ENCODE measurements at regions not wholly inside any gene's neighbourhood (a gene's known extent, or its start where the extent isn't known, plus 50 kb on each side); places are given as distances from the start of the nearest gene placed in this dataset.

GRCh38 chr21:17085707-17086106 lies 427.1 kb upstream of the CXADR start:
- DNase-seq (ENCODE audit: extremely low spot score, unreplicated experiment): no peak
- H3K36me3 Mint-ChIP-seq: peaks cover 3% of the 10 kb centered on the region
- no peak overlapping the region for H3K27ac Mint-ChIP-seq
- H3K4me3 Mint-ChIP-seq: no peak overlapping the region
- peaks cover 31% of the 10 kb centered on the region for H3K4me1 Mint-ChIP-seq (ENCODE audit: unreplicated experiment)
- no peaks in the 10 kb centered on the region for H3K9me3 Mint-ChIP-seq
- TF ChIP-seq CTCF (conservative IDR thresholded peaks at IDR 0.05): no peak
- H3K27me3 Mint-ChIP-seq: no peaks in the 10 kb centered on the region

- Mint-ChIP-seq H3K9me3 (no peaks in the 10 kb centered on the region), H3K27ac (peak overlapping the region; percentile 42), H3K36me3 (peaks cover 3% of the 10 kb centered on the region), H3K4me3 (no peak overlapping the region), H3K4me1 (ENCODE audit: unreplicated experiment) (peaks cover 14% of the 10 kb centered on the region), H3K27me3 (no peaks in the 10 kb centered on the region)
- no peak for TF ChIP-seq CTCF (conservative IDR thresholded peaks at IDR 0.05)
- DNase-seq (ENCODE audit: extremely low spot score, unreplicated experiment): no peak
These were observed 424.3 kb upstream of the CXADR start for GRCh38 chr21:17088500-17088899.

- Mint-ChIP-seq H3K9me3 (no peaks in the 10 kb centered on the region), H3K27ac (peak overlapping the region; percentile 42)
- no peak for DNase-seq (ENCODE audit: extremely low spot score, unreplicated experiment)
These were observed 423.8 kb upstream of the CXADR start for GRCh38 chr21:17089091-17089491.

GRCh38 chr21:17101696-17102095 lies 411.1 kb upstream of the CXADR start:
- H3K27me3 Mint-ChIP-seq: no peaks in the 10 kb centered on the region
- H3K36me3 Mint-ChIP-seq: no peaks in the 10 kb centered on the region
- no peaks in the 10 kb centered on the region for H3K4me1 Mint-ChIP-seq (ENCODE audit: unreplicated experiment)
- no peak overlapping the region for H3K4me3 Mint-ChIP-seq
- DNase-seq (ENCODE audit: extremely low spot score, unreplicated experiment): no peak
- no peak overlapping the region for H3K27ac Mint-ChIP-seq
- TF ChIP-seq CTCF (conservative IDR thresholded peaks at IDR 0.05): no peak
- H3K9me3 Mint-ChIP-seq: peaks cover 17% of the 10 kb centered on the region

More at GRCh38 chr21:17089091-17089491, 423.8 kb upstream of the CXADR start:
- TF ChIP-seq CTCF (conservative IDR thresholded peaks at IDR 0.05): no peak
- H3K27me3 Mint-ChIP-seq: no peaks in the 10 kb centered on the region
- H3K4me3 Mint-ChIP-seq: peak overlapping the region; percentile 41
- peaks cover 10% of the 10 kb centered on the region for H3K4me1 Mint-ChIP-seq (ENCODE audit: unreplicated experiment)
- H3K36me3 Mint-ChIP-seq: no peaks in the 10 kb centered on the region

- Mint-ChIP-seq H3K9me3 (peaks cover 17% of the 10 kb centered on the region), H3K27me3 (no peaks in the 10 kb centered on the region), H3K4me3 (peak overlapping the region; percentile 14), H3K36me3 (no peaks in the 10 kb centered on the region), H3K4me1 (ENCODE audit: unreplicated experiment) (no peaks in the 10 kb centered on the region), H3K27ac (no peak overlapping the region)
- no peak for DNase-seq (ENCODE audit: extremely low spot score, unreplicated experiment)
- TF ChIP-seq CTCF (conservative IDR thresholded peaks at IDR 0.05): no peak
These were observed 406.9 kb upstream of the CXADR start for GRCh38 chr21:17105932-17106331.

- Mint-ChIP-seq H3K27me3 (no peaks in the 10 kb centered on the region), H3K27ac (no peak overlapping the region), H3K36me3 (no peaks in the 10 kb centered on the region), H3K9me3 (no peaks in the 10 kb centered on the region), H3K4me1 (ENCODE audit: unreplicated experiment) (no peaks in the 10 kb centered on the region), H3K4me3 (no peak overlapping the region)
- no peak for DNase-seq (ENCODE audit: extremely low spot score, unreplicated experiment)
- no peak for TF ChIP-seq CTCF (conservative IDR thresholded peaks at IDR 0.05)
These were observed 398.8 kb upstream of the CXADR start for GRCh38 chr21:17114045-17114444.

Data from type B pancreatic cell (in vitro differentiated cells).